SK-N-MC (cell line): ENCODE measurements at regions not wholly inside any gene's neighbourhood (a gene's known extent, or its start where the extent isn't known, plus 50 kb on each side); places are given as distances from the start of the nearest gene placed in this dataset.

Source experiments
- EZH2 ChIP-seq: fragments of 200-600 bp; sonication (generic); IDR thresholded peaks from one replicate; pipeline ENCODE4 v1.6.1; 2017; ENCODE audit warnings: antibody characterized with exemption
- POLR2AphosphoS5 ChIP-seq: IDR thresholded peaks from 2 replicates; pipeline ENCODE4 v1.6.1; 2012; ENCODE audit warnings: mild to moderate bottlenecking, low read depth, low read length, borderline replicate concordance

- TF ChIP-seq EZH2 (no peak), POLR2AphosphoS5 (no peak)
Measured at GRCh38 chr18:40357536-40357935, 1597.5 kb upstream of the PIK3C3 start.
